NCI-H446 treated with DMSO at 0.1 percent for 48 hours (cell line): ENCODE measurements at regions not wholly inside any gene's neighbourhood (a gene's known extent, or its start where the extent isn't known, plus 50 kb on each side); places are given as distances from the start of the nearest gene placed in this dataset.
"Not testable (repeated sequence)": the region's sequence is repeated elsewhere in the genome, so short reads cannot be mapped to it uniquely, and the experiment has no call there.

ENCODE experiments used
- DNase-seq: peaks from one replicate; lab custom pipeline; 2025; lab: John Stamatoyannopoulos, UW

- DNase-seq, result no peak
Observed at GRCh38 chr5:159784993-159785392, 131.3 kb upstream of the ADRA1B start.

GRCh38 chr5:159785656-159786055, 130.6 kb upstream of the ADRA1B start:
- DNase-seq, result no peak

- DNase-seq, result no peak
Observed at GRCh38 chr5:159786201-159786600, 130.1 kb upstream of the ADRA1B start.

DNA sequence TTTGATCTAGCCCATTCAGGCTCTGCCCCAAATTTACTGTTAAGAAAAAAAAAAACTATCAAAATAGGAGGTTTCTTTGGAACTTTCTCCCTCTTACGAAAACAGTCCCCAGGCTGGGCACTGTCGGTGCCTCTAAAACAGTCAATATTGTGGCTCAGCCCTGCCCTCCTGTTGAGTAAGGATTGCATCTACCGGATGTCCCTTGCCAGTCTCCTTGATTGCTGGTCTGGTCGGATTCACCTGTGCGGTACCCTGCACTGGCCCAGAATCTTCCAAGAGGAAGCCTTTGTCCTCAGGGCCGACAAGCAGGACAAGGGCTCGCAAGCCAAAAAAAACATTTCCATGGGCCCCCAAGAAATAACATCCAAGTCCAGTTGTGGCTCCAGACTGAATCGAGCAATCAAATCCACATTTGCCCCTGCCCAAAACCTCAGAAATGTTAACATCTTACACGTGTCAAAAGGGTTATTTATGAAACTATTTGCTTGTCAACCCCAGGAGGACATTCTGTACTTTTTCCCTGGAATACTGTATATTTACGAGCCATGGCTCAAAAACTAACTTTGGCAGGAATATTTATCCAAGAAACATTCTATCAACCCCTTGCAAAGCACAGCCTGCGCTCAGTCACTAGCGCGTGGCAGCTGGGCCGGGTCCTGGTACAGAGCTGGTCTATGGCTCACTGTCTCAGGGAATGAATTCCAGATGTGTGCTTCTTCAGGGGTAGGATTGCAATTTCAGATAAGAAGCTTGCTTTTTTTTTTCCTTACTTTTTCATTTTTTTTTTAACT, 129.2 kb upstream of the ADRA1B start:
- DNase-seq, result no peak

DNA sequence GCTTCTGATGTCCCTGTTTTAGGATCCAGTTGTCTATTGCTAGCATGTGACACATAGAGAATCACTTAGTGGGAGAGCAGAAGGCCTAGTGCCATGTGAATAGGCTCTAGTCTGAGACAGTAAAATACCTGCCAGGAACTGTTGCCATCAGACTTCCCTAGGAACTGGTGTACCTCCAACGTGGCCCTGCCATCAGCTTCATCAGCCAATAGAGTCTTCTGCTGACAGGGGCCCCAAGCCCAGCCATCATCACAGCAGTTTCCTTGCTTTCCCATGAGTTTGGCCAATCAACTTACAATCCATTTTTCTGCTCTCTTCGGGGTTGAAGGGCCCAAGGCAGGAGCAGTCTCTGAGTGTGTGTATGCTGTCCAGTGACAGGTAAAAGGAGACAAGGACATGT, 128.4 kb upstream of the ADRA1B start:
- DNase-seq, result no peak

DNA sequence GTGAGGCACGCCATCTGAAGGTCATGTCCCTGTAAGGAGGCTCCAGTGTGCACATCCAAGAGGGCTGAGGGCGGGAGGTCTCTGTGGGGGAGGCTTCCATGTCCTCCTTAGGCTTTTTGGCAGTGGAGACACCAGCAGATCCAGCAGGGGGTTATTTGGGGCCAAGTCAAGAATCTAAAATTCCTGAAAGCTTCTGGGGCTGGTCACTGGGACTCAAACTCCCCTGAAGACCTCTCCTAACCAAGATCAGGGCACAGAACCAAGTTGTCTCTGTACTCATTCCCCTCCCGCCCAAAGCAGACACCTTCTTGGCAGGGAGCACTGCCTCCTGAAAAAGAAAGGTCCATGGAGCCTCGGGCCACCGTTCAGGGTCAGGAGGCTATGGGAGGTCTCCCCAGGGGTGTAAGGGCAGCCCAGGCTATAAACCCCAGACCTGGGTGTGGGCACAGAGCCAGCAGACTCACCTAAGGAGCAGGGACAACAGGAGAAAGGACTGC, 127.4 kb upstream of the ADRA1B start:
- no peak for DNase-seq

- DNase-seq, result no peak
Observed at GRCh38 chr5:159792180-159792579, 124.1 kb upstream of the ADRA1B start.

- DNase-seq, result no peak
Observed at GRCh38 chr5:159797261-159797970, 118.9 kb upstream of the ADRA1B start.

- DNase-seq, result no peak
Observed at GRCh38 chr5:159799701-159800100, 116.6 kb upstream of the ADRA1B start.

- no peak for DNase-seq
Observed at GRCh38 chr5:159800131-159800840, 116.0 kb upstream of the ADRA1B start.

GRCh38 chr5:159801303-159801702, 115.0 kb upstream of the ADRA1B start:
- DNase-seq, result no peak

- DNase-seq, result no peak
Observed at GRCh38 chr5:159802661-159803060, 113.6 kb upstream of the ADRA1B start.

GRCh38 chr5:159804121-159804520, 112.2 kb upstream of the ADRA1B start:
- no peak for DNase-seq

DNA sequence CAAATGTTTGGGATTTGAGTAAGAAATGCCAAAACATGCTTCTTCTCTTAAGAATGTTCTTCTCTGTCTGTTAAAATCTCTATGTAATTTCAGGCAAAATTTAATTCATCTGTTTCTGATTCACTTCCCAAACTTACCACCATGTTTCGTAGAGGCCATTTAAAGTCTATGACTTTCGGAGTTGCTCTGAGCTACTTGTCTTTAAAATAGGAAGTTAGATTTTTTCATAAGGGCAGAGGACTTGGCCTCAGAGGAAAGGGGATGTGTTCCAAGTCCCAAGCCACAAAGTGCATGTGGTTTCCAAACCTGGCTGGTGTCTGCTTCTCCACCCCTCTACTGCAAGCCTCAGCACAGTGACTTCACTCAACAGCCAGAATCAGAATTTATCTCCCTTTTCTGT, 111.3 kb upstream of the ADRA1B start:
- no peak for DNase-seq

DNA sequence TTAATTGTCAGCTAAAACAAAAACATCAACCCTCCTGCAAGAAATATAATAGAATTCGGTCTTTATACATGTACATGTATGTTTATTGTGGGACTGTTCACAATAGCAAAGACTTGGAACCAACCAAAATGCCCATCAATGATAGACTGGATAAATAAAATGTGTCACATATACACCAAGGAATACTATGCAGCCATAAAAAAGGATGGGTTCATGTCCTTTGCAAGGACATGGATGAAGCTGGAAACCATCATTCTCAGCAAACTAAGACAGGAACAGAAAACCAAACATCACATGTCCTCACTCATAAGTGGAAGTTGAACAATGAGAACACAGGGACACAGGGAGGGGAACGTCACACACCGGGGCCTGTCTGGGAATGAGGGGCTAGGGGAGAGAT, 109.1 kb upstream of the ADRA1B start:
- DNase-seq, result not testable (repeated sequence)

GRCh38 chr5:159807586-159807985, 108.7 kb upstream of the ADRA1B start:
- no peak for DNase-seq

DNA sequence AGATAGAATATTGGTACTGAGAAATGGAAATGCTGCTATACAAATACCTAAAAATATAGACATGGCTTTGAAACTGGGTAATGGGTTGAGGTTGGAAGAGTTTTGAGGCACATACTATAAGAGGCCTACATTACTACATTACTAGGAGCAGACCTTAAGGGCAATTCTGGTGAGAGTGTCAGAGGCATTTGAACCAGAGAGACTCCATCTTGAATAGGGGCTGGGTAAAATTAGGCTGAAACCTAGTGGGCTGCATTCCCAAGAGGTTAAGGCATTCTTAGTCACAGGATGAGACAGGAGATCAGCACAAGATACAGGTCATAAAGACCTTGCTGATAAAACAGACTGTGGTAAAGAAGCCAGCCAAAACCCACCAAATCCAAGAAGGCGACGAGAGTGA, 104.6 kb upstream of the ADRA1B start:
- DNase-seq, result no peak

DNA sequence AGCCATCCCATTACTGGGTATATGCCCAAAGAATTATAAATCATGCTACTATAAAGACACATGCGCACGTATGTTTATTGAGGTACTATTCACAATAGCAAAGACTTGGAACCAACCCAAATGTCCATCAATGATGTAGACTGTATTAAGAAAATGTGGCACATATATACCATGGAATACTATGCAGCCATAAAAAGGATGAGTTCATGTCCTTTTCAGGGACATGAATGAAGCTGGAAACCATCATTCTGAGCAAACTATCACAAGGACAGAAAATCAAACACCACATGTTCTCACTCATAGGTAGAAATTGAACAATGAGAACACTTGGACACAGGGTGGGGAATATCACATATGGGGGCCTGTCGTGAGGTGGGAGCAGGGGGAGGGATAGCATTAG, 103.5 kb upstream of the ADRA1B start:
- not testable (repeated sequence) for DNase-seq

- no peak for DNase-seq
Observed at GRCh38 chr5:159814222-159814621, 102.1 kb upstream of the ADRA1B start.

- DNase-seq, result no peak
Observed at GRCh38 chr5:159814805-159815585, 101.3 kb upstream of the ADRA1B start.

GRCh38 chr5:159817262-159818029, 98.8 kb upstream of the ADRA1B start:
- DNase-seq, result no peak
